ENCODE measurements at regions not wholly inside any gene's neighbourhood (a gene's known extent, or its start where the extent isn't known, plus 50 kb on each side); places are given as distances from the start of the nearest gene placed in this dataset.

- TF ChIP-seq CTCF (IDR thresholded peaks at IDR 0.05; ENCODE audit: borderline replicate concordance, extremely low read depth, low read length, poor library complexity, severe bottlenecking) (no peak), EZH2 (IDR thresholded peaks at IDR 0.05; ENCODE audit: borderline replicate concordance, low read depth, low read length, severe bottlenecking) (no peak)
Observed at GRCh38 chr11:93082900-93083299, 113.4 kb downstream of the MTNR1B start.

All from DND-41 (cell line).